ENCODE measurements at regions not wholly inside any gene's neighbourhood (a gene's known extent, or its start where the extent isn't known, plus 50 kb on each side); places are given as distances from the start of the nearest gene placed in this dataset.

DNA sequence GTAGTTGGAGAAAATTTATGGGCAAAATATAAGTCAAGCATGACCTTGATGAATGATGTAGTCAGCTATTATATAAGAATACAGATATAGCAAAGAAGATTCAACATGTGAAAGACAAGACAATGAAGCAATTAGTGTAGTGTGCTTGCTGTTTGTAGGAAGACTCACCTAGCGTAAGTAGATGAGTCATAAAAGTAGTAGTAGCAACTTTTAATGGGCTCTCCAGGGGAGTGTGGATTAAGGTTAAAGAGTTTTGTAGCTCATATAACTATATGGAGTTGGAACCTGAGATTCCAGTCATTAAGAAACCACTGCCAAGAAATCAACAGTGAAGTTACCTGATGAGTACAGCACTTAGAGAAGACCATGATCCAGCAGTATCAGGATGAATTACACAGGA, 444.7 kb upstream of the CNTN3 start:
- Histone ChIP-seq H3K36me3 (ENCODE audit: control insufficient read depth, insufficient read depth, low read length) (no peaks in the 10 kb centered on the region), H3K27me3 (ENCODE audit: control insufficient read depth, insufficient read depth, low read length) (no peaks in the 10 kb centered on the region), H3K4me3 (ENCODE audit: low read depth, low read length) (no peak overlapping the region)
- DNase-seq (ENCODE audit: low read depth) = no peak
- TF ChIP-seq, protein P1, sequence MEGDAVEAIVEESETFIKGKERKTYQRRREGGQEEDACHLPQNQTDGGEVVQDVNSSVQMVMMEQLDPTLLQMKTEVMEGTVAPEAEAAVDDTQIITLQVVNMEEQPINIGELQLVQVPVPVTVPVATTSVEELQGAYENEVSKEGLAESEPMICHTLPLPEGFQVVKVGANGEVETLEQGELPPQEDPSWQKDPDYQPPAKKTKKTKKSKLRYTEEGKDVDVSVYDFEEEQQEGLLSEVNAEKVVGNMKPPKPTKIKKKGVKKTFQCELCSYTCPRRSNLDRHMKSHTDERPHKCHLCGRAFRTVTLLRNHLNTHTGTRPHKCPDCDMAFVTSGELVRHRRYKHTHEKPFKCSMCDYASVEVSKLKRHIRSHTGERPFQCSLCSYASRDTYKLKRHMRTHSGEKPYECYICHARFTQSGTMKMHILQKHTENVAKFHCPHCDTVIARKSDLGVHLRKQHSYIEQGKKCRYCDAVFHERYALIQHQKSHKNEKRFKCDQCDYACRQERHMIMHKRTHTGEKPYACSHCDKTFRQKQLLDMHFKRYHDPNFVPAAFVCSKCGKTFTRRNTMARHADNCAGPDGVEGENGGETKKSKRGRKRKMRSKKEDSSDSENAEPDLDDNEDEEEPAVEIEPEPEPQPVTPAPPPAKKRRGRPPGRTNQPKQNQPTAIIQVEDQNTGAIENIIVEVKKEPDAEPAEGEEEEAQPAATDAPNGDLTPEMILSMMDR (IDR thresholded peaks at IDR 0.05; ENCODE audit: insufficient read depth, low read length, poor library complexity, severe bottlenecking) = no peak

DNA sequence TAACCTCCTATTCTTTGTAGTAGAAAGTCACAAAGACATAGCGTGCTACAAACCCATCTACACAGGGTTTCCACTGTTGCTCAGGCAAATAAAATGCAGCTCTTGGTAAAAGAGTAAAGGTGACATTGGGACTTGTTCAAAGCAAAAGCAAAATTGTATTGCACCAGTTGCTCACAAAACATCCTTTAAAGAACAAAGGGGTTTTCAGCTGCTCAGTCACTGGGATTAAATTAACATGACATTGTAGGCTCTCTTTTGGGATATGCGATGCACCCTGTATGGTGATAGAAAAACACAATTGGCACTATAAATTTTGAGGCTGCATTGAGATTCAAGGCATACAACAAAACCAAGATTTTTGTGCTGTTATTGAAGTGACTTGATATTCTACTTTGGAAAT, 447.3 kb upstream of the CNTN3 start:
- Histone ChIP-seq H3K27me3 (ENCODE audit: control insufficient read depth, insufficient read depth, low read length) (no peaks in the 10 kb centered on the region), H3K36me3 (ENCODE audit: control insufficient read depth, insufficient read depth, low read length) (no peaks in the 10 kb centered on the region), H3K4me3 (ENCODE audit: low read depth, low read length) (no peak overlapping the region)
- no peak for DNase-seq (ENCODE audit: low read depth)
- TF ChIP-seq, protein P1 (IDR thresholded peaks at IDR 0.05; ENCODE audit: insufficient read depth, low read length, poor library complexity, severe bottlenecking) = no peak

DNA sequence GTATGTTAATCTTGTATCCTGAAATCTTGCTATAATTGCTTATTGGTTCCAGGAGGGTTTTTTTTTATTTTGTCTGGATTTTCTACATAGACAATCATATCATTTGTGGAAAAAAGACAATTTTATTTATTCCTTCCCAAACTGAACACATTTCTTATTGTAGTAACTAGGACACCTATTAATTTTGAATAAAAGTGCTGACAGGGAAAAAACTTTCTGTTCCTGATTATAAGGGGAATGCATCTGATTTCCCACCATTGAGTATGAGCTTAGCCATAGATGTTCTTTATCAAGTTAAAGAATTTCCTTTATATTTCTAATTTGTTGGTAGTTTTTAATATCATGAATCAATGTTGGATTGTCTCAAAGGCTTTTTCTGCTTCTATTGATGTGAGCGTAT, 460.7 kb upstream of the CNTN3 start:
- no peak for DNase-seq (ENCODE audit: low read depth)
- no peaks in the 10 kb centered on the region for H3K36me3 ChIP-seq (ENCODE audit: control insufficient read depth, insufficient read depth, low read length)
- no peaks in the 10 kb centered on the region for H3K27me3 ChIP-seq (ENCODE audit: control insufficient read depth, insufficient read depth, low read length)
- TF ChIP-seq, protein P1 (IDR thresholded peaks at IDR 0.05; ENCODE audit: insufficient read depth, low read length, poor library complexity, severe bottlenecking) = no peak
- H3K4me3 ChIP-seq (ENCODE audit: low read depth, low read length) = no peak overlapping the region

DNA sequence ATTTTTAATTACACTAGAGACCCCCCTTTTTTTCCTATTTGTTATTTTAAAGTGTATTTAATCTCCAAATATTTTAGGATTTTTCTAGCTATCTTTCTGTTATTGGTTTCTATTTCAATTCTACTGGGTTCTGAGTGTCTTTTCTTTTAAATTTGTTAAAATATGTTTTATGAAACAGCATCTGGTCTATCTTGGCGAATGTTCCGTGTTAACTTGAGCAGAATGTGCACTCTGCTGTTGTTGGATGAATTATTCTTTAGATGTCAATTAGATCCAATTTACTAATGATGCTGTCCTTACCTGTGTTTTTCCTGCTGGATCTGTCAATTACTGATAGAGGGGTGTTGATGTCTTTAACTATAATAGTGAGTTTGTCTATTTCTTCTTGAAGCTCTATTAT, 462.0 kb upstream of the CNTN3 start:
- TF ChIP-seq, protein P1 (IDR thresholded peaks at IDR 0.05; ENCODE audit: insufficient read depth, low read length, poor library complexity, severe bottlenecking) = no peak
- H3K27me3 ChIP-seq (ENCODE audit: control insufficient read depth, insufficient read depth, low read length) = no peaks in the 10 kb centered on the region
- H3K36me3 ChIP-seq (ENCODE audit: control insufficient read depth, insufficient read depth, low read length) = no peaks in the 10 kb centered on the region
- no peak overlapping the region for H3K4me3 ChIP-seq (ENCODE audit: low read depth, low read length)
- DNase-seq (ENCODE audit: low read depth) = no peak

DNA sequence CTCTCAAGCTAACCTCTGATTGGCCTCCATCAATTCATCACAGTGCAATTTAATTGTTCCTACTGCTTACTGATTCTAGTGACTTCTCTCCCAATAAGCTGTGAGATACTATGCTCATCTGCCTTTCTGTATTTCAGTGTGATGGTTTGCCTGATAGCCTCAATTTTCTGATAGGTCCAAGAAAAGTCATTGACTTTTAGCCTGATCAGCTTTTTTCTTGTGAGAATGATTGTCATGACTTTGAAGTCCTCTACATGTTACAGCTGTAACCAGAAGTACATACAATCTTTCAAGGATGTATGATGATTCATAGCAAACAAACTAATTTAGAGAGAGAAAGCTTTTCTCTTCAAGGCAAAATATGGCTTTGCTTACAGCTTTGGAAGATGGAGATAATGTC, 463.8 kb upstream of the CNTN3 start:
- H3K36me3 ChIP-seq (ENCODE audit: control insufficient read depth, insufficient read depth, low read length) = no peaks in the 10 kb centered on the region
- no peak for DNase-seq (ENCODE audit: low read depth)

DNA sequence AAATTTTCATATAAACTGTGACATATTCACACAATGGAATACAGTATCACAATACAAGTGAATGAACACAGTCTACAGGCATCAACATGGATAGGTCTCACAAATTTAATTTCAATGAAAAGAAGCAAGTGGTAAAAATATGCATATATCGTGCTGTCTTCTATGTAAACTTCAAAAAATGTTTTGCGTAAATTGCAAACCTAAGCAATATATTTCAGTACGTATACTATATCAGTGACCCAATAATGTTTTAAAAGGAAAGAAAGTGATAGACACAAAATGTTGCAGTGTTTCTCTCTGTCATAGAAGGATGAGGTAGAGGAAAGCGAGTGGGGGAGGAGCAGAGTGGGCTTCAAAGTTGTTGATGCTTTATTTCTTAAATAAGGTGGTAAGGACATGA, 468.4 kb upstream of the CNTN3 start:
- Histone ChIP-seq H3K27me3 (ENCODE audit: control insufficient read depth, insufficient read depth, low read length) (no peaks in the 10 kb centered on the region), H3K4me3 (ENCODE audit: low read depth, low read length) (no peak overlapping the region), H3K36me3 (ENCODE audit: control insufficient read depth, insufficient read depth, low read length) (no peaks in the 10 kb centered on the region)
- DNase-seq (ENCODE audit: low read depth) = no peak
- TF ChIP-seq, protein P1 (IDR thresholded peaks at IDR 0.05; ENCODE audit: insufficient read depth, low read length, poor library complexity, severe bottlenecking) = no peak

More for the DNA sequence above, 463.8 kb upstream of the CNTN3 start:
- TF ChIP-seq, protein P1 (IDR thresholded peaks at IDR 0.05; ENCODE audit: insufficient read depth, low read length, poor library complexity, severe bottlenecking) = no peak
- Histone ChIP-seq H3K27me3 (ENCODE audit: control insufficient read depth, insufficient read depth, low read length) (no peaks in the 10 kb centered on the region), H3K4me3 (ENCODE audit: low read depth, low read length) (no peak overlapping the region)
